Right kidney (tissue), 1 donor: ENCODE measurements at regions not wholly inside any gene's neighbourhood (a gene's known extent, or its start where the extent isn't known, plus 50 kb on each side); places are given as distances from the start of the nearest gene placed in this dataset.
"Not testable (repeated sequence)": the region's sequence is repeated elsewhere in the genome, so short reads cannot be mapped to it uniquely, and the experiment has no call there.

ENCODE experiments used
- DNase-seq: peaks from one replicate; pipeline ENCODE4 v3.0.0-alpha.2; 2016

DNA sequence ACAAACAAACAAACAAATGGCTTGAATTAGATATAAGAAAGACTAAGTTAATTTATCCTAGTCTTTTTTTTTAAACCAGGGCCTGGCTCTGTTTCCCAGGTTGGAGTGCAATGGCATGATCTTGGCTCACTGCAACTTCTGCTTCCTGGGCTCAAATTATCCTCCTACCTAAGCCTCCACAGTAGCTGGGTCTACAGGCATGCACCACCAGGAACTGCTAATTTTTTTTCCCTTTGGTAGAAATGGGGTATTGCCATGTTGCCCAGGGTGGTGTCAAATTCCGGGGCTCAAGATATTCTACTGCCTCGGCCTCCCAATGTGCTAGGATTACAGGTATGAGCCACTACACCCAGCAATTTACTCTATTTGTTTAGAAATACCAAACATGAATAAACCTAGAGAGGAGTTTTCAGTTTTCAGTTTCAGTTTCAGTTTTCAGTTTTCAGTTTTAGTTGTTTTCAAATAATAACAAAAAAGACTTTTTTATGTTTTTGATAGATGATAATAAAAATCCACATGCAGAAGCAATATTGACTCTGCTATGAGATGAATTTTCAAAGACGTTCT is 817.0 kb downstream of the FLRT2 start:
- DNase-seq = no peak

DNA sequence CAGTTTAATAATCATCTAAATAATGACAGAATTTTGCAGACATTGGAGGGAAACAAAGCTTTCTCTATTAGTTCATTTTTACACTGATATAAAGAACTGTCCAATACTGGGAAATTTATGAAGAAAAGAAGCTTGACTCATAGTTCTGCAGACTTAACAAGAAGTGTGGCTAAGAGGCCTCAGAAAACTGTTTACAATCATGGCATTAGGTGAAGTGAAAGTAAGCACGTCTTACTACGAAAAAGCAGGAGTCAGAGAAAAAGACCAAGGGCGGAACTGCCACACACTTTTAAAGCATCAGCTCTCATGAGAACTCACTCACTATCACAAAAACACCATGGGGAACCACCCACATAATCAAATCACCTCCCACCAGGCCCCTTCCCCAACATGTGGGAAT is 804.4 kb downstream of the FLRT2 start:
- no peak for DNase-seq

DNA sequence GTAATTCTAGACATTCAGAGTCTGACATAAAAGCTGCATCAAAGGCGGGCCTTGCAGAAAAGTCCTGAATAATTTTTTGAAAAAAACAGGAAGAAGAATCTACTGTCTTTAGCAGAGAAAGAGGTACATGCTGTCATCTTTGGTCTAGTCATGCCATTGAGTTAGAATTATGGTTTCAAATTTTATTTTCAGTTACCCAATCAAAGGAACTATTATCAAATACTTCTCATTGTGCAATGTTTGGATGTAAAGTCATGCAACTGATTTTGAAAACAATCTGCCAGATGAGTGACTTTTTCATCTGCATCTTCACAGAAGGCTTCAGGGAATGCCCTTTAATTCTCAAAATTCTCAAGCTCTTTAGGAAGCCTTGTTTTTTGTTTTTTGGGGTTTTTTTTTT is 803.5 kb downstream of the FLRT2 start:
- DNase-seq = no peak

DNA sequence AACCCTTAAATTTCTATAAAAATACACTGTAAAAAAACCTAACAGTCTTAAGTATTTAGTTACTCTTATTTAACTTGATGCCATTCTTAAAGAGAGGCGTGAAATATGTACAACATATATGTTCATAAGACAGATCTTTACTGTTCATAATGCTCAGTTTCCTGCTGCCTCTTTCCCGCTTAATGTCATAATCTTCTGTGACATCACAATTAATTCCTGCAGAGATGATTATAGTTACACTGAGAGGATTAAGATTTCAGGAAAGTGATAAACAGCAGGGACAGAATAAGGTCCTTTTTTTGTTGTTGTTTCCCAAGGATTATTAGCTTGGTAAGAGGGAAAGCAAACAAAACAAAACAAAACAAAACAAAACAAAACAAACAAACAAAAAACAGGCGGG is 801.4 kb downstream of the FLRT2 start:
- no peak for DNase-seq

DNA sequence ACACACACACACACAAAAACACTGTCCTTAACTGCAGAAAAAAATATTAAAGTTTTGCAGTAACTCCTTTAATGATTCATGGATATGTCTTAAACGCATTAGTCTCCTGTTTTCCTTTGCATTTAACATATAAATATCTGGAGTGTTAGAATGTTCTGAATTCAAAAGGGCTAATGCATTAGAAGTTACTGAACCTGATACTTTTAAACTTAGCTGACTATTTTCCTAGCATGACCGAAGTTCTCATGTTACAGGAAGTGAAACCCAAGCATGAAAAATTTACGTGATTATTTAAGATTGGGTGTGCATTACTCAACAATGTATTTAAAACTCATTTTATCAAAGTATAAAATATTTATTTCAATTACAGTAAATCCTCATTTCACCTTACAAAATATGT is 791.2 kb downstream of the FLRT2 start:
- no peak for DNase-seq

DNA sequence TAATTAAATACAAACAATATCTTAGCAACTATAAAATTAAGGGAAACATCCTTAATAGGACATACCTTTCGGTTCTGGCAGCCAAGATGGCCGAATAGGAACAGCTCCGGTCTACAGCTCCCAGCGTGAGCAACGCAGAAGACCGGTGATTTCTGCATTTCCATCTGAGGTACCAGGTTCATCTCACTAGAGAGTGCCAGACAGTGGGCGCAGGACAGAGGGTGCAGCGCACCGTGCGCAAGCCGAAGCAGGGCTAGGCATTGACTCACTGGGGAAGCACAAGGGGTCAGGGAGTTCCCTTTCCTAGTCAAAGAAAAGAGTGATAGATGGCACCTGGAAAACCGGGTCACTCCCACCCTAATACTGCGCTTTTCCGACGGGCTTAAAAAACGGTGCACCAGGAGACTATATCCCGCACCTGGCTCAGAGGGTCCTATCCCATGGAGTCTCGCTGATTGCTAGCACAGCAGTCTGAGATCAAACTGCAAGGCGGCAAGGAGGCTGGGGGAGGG is 782.3 kb downstream of the FLRT2 start:
- DNase-seq = not testable (repeated sequence)

DNA sequence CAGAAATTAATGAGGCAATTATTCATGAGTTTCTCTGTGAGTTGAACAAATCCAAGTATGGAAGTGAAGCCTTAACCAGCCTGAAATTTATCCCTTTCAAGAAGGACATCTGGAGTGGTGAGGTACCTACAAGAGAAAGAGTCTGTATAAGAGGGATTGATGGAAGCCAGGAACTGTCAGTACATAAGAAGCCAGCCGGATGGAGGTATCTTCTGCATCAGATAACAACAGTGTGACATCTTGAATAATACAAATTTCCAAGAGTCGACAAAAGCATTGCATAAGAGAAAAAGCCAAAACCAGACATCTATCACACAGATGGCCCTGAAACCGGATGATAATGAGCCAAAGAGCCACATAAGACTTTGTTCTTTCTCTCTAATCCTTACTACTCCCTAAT is 781.2 kb downstream of the FLRT2 start:
- no peak for DNase-seq

DNA sequence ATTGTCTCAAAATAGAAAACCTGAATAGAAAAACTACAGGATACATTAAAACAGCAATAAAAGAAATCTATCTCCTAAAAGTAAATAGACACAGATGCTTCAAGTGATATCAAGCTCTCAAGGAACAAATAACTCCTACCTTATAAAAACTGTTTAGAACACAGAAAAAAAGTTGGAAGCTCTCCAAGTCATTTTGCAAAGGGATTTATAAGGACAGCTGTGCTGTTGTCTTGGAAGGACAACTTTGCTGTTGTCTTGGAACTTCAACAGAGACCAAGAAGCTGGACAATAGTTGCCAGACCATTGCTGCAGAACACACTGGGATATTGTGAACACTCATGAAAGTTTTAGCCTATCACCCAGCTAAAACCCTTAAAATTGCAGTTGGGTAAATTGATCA is 780.7 kb downstream of the FLRT2 start:
- no peak for DNase-seq

DNA sequence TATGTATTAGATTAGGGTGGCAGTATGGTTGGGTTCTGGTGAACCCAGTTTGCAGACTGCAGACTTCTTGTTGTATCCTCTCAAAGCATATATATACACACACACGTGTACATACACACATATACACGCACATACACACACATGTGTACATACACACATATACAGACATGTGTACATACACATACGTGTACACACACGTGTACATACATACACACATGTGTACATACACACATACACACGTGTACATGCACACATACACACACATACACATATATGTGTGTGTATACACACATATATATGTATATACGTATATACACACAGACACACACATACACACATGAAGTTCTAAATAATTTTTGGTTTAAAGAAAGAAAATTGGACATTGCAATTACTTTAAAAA is 780.2 kb downstream of the FLRT2 start:
- DNase-seq = no peak

DNA sequence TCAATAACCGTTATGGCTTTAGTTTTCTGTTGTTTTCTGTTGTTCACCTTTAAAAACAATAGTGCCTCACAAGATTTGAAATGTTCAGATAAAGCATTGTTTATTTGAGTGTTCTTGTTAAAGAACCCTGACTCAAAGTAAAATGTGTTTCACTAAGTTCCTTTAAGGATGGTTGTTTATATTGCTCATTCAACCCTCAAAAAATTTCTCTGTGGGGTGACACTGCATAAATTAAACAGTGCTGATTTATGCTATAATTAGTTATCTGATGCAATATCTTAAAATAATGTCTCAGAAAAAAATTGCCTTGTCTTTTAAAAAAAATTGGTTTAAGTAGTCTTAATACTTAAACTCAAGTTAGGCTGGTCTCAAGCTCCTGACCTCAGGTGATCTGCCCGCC is 775.1 kb downstream of the FLRT2 start:
- no peak for DNase-seq

DNA sequence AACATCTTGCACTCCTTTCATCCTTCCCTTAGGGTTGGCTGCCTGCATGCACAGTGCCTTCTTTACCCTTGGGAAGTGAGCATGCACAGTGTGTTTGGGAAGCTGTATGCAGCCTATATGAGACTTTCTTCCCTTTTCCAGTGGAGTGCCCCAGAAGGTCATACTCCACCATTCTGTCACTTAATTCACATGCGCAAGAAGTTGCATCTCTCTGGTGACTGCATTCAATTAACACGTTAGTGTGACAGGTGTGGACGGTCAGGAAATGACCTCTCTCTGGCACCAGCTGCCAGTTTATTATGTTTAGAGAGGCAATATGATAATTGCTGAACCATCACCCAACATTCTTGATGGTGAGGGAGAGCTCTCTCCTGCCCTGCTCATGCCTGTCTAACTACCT is 770.0 kb downstream of the FLRT2 start:
- DNase-seq = no peak

DNA sequence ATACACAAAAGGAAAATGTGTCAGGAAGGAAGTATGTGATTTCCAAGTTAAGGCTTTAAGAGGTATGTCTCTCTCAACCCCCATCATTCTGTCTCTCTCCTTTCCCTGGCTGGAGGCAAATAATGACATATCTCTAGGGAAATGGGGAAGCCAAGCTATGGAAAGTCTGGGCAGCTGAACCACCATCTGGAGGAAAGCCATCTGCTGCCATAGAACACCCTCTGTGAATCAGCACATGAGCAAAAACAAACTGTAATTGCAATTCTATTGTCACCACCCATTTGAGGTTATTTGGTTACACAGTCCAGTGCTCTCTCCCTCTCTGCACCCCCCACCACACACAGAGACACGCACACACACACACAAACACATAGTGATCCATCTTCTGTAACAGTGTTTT is 766.2 kb downstream of the FLRT2 start:
- DNase-seq = no peak

DNA sequence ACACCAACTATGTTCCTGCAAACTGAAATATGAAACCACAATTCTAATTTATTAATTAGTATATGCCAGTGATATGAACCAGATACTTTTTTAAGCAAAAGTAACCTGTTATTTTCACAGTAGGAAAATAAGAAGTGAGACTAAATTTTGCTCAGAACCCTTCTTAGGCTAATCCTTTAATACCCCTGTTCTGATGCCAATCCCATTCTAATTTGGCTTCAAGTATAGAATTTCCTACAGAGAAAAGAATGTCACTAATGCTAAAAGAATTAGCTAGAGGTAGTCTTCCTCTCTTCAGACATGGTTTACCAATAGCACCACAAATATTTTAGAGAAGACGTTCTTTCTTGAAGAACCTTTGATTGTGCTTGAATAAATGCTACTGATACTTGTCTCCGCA is 758.4 kb downstream of the FLRT2 start:
- no peak for DNase-seq

DNA sequence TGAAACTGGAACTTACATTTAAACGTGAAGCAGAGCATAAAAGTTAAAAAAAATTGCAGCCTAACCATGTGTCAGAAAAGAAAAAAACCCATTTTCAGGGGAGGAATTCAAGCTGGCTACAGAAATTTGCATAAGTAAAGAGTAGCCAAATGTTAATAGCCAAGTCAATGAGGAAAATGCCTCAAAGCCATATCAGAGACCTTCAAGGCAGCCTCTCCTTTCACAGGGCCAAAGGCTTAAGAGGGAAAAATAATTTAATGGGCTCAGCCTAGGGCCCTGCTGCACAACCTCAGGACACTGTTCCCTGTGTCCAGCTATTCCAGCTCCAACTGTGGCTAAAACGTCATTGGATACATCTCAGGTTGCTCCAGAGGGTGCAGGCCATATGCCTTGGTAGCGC is 749.5 kb downstream of the FLRT2 start:
- DNase-seq = no peak

DNA sequence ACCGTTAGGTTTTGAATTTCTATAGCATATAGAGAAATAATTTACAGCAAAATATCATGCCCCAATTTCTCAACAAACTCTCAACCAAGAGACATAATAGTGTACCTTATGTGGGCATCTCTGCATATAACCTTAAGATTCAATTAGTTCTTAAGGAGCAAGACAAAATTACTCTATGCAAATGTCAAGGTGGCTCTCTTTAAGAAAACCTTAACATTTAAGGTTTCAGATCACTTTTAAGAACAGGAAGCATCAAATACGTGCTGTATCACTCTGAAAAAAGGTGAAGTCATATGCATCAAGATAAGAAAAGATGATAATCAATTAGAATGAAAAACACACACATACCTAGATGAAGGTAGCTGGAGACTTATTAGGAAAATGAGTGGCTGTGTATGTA is 728.0 kb downstream of the FLRT2 start:
- no peak for DNase-seq

DNA sequence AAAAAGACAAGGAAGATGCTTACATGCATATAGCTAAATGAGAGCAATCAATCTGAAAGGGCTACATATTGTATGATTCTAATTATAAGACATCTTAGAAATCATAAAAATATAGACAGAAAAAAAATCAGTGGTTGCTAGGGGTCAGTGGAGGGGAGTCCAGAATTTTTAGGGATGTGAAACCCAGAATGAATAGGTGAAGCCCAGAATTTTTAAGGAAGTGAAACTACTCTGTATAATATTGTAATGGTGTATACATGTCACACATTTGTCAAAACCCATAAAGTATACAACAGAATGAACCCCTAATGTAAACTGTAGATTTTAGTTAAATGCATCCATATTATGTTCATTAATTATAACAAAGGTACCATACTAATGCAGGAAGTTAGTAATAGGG is 713.2 kb downstream of the FLRT2 start:
- DNase-seq = no peak

DNA sequence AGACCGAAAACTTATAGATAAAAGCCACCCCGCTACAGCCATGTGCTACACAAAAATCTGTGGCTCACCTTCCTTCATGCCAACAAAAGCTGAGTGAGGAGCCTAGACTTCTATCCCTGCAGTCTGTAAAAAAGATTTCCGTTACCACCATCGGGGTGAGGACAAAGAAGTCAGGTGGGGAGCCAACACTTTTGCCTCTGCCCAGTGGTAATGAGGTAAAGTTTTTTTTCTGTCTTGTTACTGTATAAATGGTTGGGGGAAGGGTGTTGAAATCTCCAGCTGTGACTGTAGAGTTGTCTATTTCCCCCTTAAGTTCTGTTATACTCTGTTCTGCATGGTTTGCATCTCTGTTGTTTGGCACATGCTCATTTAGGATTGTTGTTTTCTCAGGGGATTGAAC is 707.8 kb downstream of the FLRT2 start:
- no peak for DNase-seq

DNA sequence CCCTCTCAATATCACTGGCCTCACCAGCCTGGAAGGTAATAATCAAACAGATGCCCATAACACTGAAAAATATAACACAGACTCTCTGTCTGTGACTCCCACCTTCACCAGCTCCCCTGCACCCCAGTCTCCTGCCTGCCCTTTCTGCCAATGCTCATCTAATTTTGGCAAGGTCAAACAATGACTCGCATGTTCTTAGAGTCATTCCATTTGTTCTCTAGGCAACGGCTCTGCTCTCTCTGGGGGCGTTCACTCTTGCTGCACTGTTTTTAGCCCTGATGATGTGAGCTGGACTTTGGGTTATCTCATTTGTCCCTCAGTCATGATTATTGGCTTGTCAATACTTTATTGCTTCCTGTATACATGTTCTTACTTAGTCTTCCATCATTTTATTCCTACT is 691.8 kb downstream of the FLRT2 start:
- no peak for DNase-seq

DNA sequence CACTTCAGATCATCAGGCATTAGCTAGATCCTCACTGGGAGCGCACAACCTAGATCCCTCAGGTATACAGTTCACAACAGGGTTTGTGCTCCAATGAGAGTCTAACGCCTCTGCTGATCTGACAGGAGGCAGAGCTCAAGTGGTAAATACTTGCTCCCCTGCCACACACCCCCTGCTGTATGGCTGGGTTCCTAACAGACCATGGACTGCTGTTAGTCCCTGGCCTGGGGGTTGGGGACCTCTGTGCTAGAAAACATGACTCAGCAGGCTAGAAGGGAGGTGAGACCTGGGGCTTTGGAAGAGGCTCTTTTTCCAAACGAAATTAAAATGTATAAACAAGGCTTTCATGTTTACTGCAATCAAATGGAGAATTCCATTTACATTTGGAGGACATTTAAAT is 691.1 kb downstream of the FLRT2 start:
- no peak for DNase-seq

DNA sequence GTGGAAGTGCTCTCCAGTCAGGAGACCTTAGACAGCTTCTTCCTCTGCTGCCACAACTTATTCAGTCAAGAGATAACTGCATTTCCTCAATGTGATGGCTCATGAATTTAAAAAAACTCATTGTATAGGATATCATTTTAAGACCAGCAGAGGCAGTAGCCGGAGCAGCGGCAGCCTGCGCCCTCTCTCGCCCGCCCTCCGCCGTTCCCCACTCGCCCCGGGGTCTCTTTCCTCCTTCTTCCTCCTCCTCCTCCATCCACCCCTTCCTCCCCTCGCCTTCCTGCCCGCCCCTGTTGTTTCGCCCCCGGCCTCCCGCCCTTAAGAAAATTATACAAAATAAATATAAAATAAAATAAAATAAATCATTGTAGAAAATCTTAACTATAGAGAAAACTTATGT is 687.6 kb downstream of the FLRT2 start:
- DNase-seq = no peak

DNA sequence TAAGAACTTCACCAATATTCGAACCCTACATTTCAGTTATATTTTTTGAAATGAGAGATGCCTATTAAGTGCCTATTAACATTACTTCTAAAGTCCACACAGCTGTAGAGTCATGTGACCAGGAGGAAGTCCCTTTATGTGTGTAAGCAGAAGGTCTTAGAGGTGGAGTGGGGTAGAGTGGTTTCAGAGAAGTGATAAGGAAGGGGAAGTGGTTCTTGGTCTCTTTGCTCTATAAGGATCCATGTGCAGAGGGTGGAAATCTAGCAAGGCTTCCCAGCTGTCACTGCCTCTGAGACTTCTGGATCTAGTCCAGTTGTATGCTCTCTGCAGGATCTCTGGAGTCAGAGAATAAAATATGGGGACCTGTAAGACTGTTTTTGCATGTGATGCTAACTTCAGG is 673.9 kb downstream of the FLRT2 start:
- no peak for DNase-seq

DNA sequence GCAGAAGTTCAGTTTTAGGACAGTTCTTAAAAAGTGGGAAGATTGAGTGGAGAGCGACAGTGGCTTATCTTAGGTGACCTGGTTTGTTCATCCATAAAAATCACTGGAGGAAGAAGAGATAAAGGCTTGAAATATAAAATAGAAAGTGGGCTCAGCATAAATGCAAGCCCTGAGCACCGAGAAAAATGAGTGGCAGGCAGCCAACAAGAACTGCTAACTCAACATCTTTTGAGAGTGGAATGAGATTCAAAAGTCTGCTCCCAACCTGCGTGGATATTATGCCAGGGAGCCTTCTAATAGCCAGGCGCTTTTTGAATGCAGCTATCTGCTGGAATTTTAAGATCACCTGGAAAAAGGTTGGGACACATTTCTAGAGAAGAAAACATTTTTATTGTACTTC is 666.5 kb downstream of the FLRT2 start:
- no peak for DNase-seq

DNA sequence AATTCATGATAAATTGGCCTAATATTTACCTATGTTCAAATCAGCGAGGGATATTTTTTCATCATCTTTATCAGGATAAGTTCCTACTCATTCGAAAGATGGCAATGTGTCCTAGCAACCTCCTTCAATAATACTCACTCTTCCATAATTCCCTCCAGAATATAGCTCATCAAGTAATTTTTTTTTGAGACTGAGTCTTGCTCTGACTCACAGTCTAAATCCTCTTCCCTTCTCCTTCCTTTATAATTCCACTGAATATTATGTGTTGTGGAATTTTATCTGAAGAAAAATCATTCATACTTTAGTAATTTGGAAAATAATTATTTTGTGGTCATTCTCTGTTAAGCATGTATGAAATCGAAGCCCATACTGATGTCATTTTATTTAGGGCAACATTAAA is 663.8 kb downstream of the FLRT2 start:
- no peak for DNase-seq

DNA sequence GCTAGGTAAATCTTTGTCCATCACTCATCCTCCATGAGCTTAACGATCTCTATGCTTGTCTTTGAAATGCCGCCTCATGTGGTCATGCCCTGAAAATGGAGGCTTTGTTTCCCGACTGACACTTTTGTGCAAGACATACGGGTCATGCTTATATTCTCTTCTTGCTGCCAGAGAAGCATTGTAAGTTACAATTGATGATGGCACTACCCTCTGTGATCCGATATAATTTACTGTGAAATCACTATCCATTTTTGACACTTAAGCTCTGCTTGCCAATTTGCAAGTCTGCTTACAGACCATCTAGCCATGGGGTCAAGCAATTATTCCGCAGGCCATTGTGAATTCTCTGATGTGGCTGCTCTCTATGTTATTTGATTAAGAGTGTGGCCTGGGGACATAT is 650.0 kb downstream of the FLRT2 start:
- no peak for DNase-seq

DNA sequence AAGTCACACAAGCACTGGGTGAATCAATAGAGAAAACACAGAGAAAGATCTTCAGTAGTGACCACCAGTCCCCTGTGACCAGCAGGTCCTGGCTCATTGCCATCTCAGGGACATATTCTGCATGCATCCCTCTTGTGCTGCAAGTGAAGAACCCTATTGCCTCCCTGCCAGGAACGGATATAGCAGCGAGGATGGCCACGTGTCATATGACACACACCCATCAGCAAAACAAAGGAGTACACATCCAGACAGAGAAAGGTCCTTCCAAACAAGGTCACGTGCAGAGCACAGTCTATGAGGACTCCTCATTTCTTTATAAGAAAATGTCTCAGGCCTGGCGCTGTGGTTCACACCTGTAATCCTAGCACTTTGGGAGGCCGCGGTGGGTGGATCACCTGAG is 638.4 kb downstream of the FLRT2 start:
- no peak for DNase-seq
